Panc1 (cell line): ENCODE measurements at regions not wholly inside any gene's neighbourhood (a gene's known extent, or its start where the extent isn't known, plus 50 kb on each side); places are given as distances from the start of the nearest gene placed in this dataset.

Source experiments
- ATAC-seq: fragments of 200-7000 bp; cut with Tn5 transposase; 2 replicates; pipeline ENCODE4 v1.9.1; 2020; ENCODE audit warnings: mild to moderate bottlenecking, moderate library complexity
- BruUV-seq: library from RNA; stranded (reverse); fragments of 400-500 nt; replicated peaks from 2 replicates; lab custom pipeline; 2021; lab: Mats Ljungman, UMichigan
- CTCF ChIA-PET: fragments of 300-600 bp; sonication (Branson Sonifier 250); formaldehyde crosslinking; loops from one replicate; lab custom pipeline; 2022; ENCODE audit warnings: antibody characterized with exemption; lab: Charles Lee
- POLR2A ChIA-PET: fragments of 300-600 bp; sonication (Branson Sonifier 250); formaldehyde crosslinking; loops from one replicate; lab custom pipeline; 2022; ENCODE audit warnings: antibody characterized with exemption; lab: Charles Lee
- DNase-seq: peaks from one replicate; pipeline ENCODE4 v3.0.0-alpha.2; 2010; ENCODE audit warnings: low read depth, low spot score
- H3K27ac ChIP-seq: 2 replicates; pipeline ENCODE4 v1.5.1; 2011; ENCODE audit warnings: mild to moderate bottlenecking, low read length, inconsistent platforms
- H3K27me3 ChIP-seq: fragments of 200-500 bp; sonication (Bioruptor generic); 2 replicates; pipeline ENCODE4 v1.6.0; 2014; ENCODE audit warnings: low read length, inconsistent platforms; ENCODE audit not compliant: control insufficient read depth, insufficient read depth
- H3K36me3 ChIP-seq: fragments of 200-500 bp; sonication (Bioruptor generic); 2 replicates; pipeline ENCODE4 v1.5.1; 2014; ENCODE audit warnings: inconsistent platforms, mild to moderate bottlenecking, low read length, moderate library complexity; ENCODE audit not compliant: control insufficient read depth, insufficient read depth
- H3K4me1 ChIP-seq: 2 replicates; pipeline ENCODE4 v1.5.1; 2011; ENCODE audit warnings: inconsistent platforms, mild to moderate bottlenecking, low read length, moderate library complexity; ENCODE audit not compliant: control insufficient read depth, insufficient read depth
- H3K4me3 ChIP-seq, 2 experiments: 2 replicates each; pipeline ENCODE4 v1.5.1; 2011 to 2012; ENCODE audit warnings: low read depth in 2 of 2, low read length in 2 of 2, mild to moderate bottlenecking in 2 of 2, inconsistent platforms in 1 of 2, moderate library complexity in 1 of 2
- H3K9me3 ChIP-seq: fragments of 200-500 bp; sonication (Bioruptor generic); 2 replicates; pipeline ENCODE4 v1.5.1; 2014; ENCODE audit warnings: low read depth, mild to moderate bottlenecking, inconsistent platforms, low read length, moderate library complexity; ENCODE audit not compliant: control insufficient read depth, insufficient read depth
- CTCF ChIP-seq: fragments of 450-650 bp; IDR thresholded peaks from 2 replicates; pipeline ENCODE4 v1.5.1; 2017; ENCODE audit warnings: mild to moderate bottlenecking
- POLR2AphosphoS5 ChIP-seq: IDR thresholded peaks from 2 replicates; pipeline ENCODE4 v1.6.1; 2012; ENCODE audit warnings: mild to moderate bottlenecking, low read depth, low read length, moderate library complexity
- REST ChIP-seq, 2 experiments: IDR thresholded peaks; 2 replicates each; pipeline ENCODE4 v1.6.1; 2011 to 2012; ENCODE audit warnings: low read depth in 2 of 2, control low read depth in 1 of 2, low read length in 1 of 2, mild to moderate bottlenecking in 1 of 2, moderate library complexity in 1 of 2; ENCODE audit not compliant: insufficient read depth in 1 of 2
- SIN3A ChIP-seq: IDR thresholded peaks from 2 replicates; pipeline ENCODE4 v1.6.1; 2012; ENCODE audit warnings: low read depth, mild to moderate bottlenecking, low read length, moderate library complexity, borderline replicate concordance; ENCODE audit not compliant: insufficient read depth
- TCF7L2 ChIP-seq: IDR thresholded peaks from 2 replicates; pipeline ENCODE4 v1.6.1; 2011; ENCODE audit warnings: mild to moderate bottlenecking, low read depth, low read length, inconsistent platforms
- in situ Hi-C: cut with HindIII; loops from 2 replicates; pipeline ENCODE4 v1.10.0; 2016; ENCODE audit warnings: low sequenced_read_pairs, low pct_unique_long_range_greater_than_20kb
- intact Hi-C: fragments of 100-400 bp; cut with micrococcal nuclease; formaldehyde crosslinking; loops from one replicate; pipeline ENCODE4 v1.10.0; 2022; ENCODE audit not compliant: unreplicated experiment

GRCh38 chr16:65297453-65297852 lies 175.6 kb upstream of the CDH11 start:
- ChIA-PET CTCF (no interaction called here), POLR2A (no interaction called here)
- ATAC-seq (no peak), DNase-seq (no peak)
- Histone ChIP-seq H3K9me3 (no peaks in the 10 kb centered on the region), H3K27ac (no peak overlapping the region), H3K27me3 (no peaks in the 10 kb centered on the region), H3K36me3 (no peaks in the 10 kb centered on the region), H3K4me3 (no peak overlapping the region), H3K4me1 (no peaks in the 10 kb centered on the region)
- intact Hi-C loops (no loop called here), in situ Hi-C loops (no loop called here)
- no TSS peak for BruUV-seq
- no peak for TF ChIP-seq POLR2AphosphoS5
- no peak for TF ChIP-seq TCF7L2
- no peak for TF ChIP-seq REST (IDR thresholded peaks at IDR 0.05; ENCODE audit: insufficient read depth in 1 of 2, low read depth in 2 of 2, low read length in 1 of 2)
- no peak for TF ChIP-seq SIN3A
- TF ChIP-seq CTCF: no peak

GRCh38 chr16:65295527-65295926 lies 173.7 kb upstream of the CDH11 start:
- H3K27ac ChIP-seq: no peak overlapping the region
- no peaks in the 10 kb centered on the region for H3K36me3 ChIP-seq
- H3K9me3 ChIP-seq: no peaks in the 10 kb centered on the region
- no peaks in the 10 kb centered on the region for H3K27me3 ChIP-seq
- ChIA-PET POLR2A (no interaction called here), CTCF (no interaction called here)
- DNase-seq: no peak
- ATAC-seq: no peak
- no peak overlapping the region for H3K4me3 ChIP-seq
- H3K4me1 ChIP-seq: no peaks in the 10 kb centered on the region
- in situ Hi-C loops: no loop called here
- intact Hi-C loops: no loop called here
- no TSS peak for BruUV-seq
- TF ChIP-seq CTCF: no peak
- no peak for TF ChIP-seq REST (IDR thresholded peaks at IDR 0.05; ENCODE audit: insufficient read depth in 1 of 2, low read depth in 2 of 2, low read length in 1 of 2)
- no peak for TF ChIP-seq TCF7L2
- no peak for TF ChIP-seq POLR2AphosphoS5
- no peak for TF ChIP-seq SIN3A
